Uterus (tissue), 2 donors: ENCODE measurements at regions not wholly inside any gene's neighbourhood (a gene's known extent, or its start where the extent isn't known, plus 50 kb on each side); places are given as distances from the start of the nearest gene placed in this dataset.

Experiments
- POLR2A ChIP-seq, 2 donors: fragments of 450-650 bp; IDR thresholded peaks; one replicate each; pipeline ENCODE4 v1.6.1; 2016; ENCODE audit warnings: antibody characterized with exemption in 2 of 2, mild to moderate bottlenecking in 1 of 2, moderate library complexity in 1 of 2
- TF ChIP-seq, protein P1 (sequence below), 4 experiments: fragments of 200-600 bp in 2 of 4; fragments of 450-650 bp in 2 of 4; sonication (generic) in 2 of 4; IDR thresholded peaks; one replicate each; pipeline ENCODE4 v1.5.1; 2016 to 2019; ENCODE audit warnings: antibody characterized with exemption in 4 of 4, mild to moderate bottlenecking in 2 of 4, moderate library complexity in 1 of 4

GRCh38 chr6:95216555-95216954, 360.8 kb upstream of the MANEA start:
- TF ChIP-seq, protein P1, sequence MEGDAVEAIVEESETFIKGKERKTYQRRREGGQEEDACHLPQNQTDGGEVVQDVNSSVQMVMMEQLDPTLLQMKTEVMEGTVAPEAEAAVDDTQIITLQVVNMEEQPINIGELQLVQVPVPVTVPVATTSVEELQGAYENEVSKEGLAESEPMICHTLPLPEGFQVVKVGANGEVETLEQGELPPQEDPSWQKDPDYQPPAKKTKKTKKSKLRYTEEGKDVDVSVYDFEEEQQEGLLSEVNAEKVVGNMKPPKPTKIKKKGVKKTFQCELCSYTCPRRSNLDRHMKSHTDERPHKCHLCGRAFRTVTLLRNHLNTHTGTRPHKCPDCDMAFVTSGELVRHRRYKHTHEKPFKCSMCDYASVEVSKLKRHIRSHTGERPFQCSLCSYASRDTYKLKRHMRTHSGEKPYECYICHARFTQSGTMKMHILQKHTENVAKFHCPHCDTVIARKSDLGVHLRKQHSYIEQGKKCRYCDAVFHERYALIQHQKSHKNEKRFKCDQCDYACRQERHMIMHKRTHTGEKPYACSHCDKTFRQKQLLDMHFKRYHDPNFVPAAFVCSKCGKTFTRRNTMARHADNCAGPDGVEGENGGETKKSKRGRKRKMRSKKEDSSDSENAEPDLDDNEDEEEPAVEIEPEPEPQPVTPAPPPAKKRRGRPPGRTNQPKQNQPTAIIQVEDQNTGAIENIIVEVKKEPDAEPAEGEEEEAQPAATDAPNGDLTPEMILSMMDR (IDR thresholded peaks at IDR 0.05), result no peak
- no peak for TF ChIP-seq POLR2A (IDR thresholded peaks at IDR 0.05)
